Endothelial cell of umbilical vein (primary cell): ENCODE measurements at regions not wholly inside any gene's neighbourhood (a gene's known extent, or its start where the extent isn't known, plus 50 kb on each side); places are given as distances from the start of the nearest gene placed in this dataset.
A peak's percentile ranks its signal among the peaks of the same experiment; 100 is the strongest.

Source experiments
- BruUV-seq: library from RNA; stranded (reverse); fragments of 400-500 nt; replicated peaks from 2 replicates; lab custom pipeline; 2021; lab: Mats Ljungman, UMichigan
- CTCF ChIA-PET: fragments of 300-600, 350-600 bp; sonication (Branson Sonifier 250); formaldehyde crosslinking; loops from one replicate; lab custom pipeline; 2021; ENCODE audit warnings: antibody characterized with exemption, inconsistent platforms; lab: Charles Lee
- POLR2A ChIA-PET: fragments of 300-600, 350-600 bp; sonication (Branson Sonifier 250); formaldehyde crosslinking; loops from one replicate; lab custom pipeline; 2021; ENCODE audit warnings: antibody characterized with exemption, inconsistent platforms; lab: Charles Lee
- DNase-seq: peaks from one replicate; pipeline ENCODE4 v3.0.0-alpha.2; 2011; ENCODE audit warnings: low read depth, low spot score
- FAIRE-seq: peaks from 2 replicates; lab custom pipeline; 2011; peaks lifted over from hg19 to GRCh38; lab: Jason Lieb, UNC
- H2AFZ ChIP-seq: 2 replicates; pipeline ENCODE4 v1.6.0; 2012; ENCODE audit warnings: low read depth, low read length, control low read depth, inconsistent platforms
- H3K27ac ChIP-seq: 2 replicates; pipeline ENCODE4 v1.5.1; 2011; ENCODE audit warnings: low read depth, mild to moderate bottlenecking, control low read depth, low read length, moderate library complexity; ENCODE audit not compliant: insufficient read depth
- H3K27me3 ChIP-seq, 2 experiments: 2 replicates each; pipeline versions ENCODE4 v1.6.0 to v1.6.1; 2011; ENCODE audit warnings: low read length in 2 of 2, mixed read lengths in 1 of 2; ENCODE audit not compliant: control insufficient read depth in 2 of 2, insufficient read depth in 2 of 2
- H3K36me3 ChIP-seq, 2 experiments: 2 replicates in 1 of 2; 3 replicates in 1 of 2; pipeline ENCODE4 v1.5.1; 2011; ENCODE audit warnings: low read length in 2 of 2, mild to moderate bottlenecking in 1 of 2, moderate library complexity in 1 of 2; ENCODE audit not compliant: control insufficient read depth in 2 of 2, insufficient read depth in 2 of 2; ENCODE audit errors: extremely low read depth in 1 of 2
- H3K4me1 ChIP-seq: 3 replicates; pipeline ENCODE4 v1.5.1; 2011; ENCODE audit warnings: mild to moderate bottlenecking, low read length; ENCODE audit not compliant: control insufficient read depth, insufficient read depth; ENCODE audit errors: extremely low read depth
- H3K4me2 ChIP-seq: 2 replicates; pipeline ENCODE4 v1.6.1; 2011; ENCODE audit warnings: low read length, control low read depth, mixed read lengths; ENCODE audit not compliant: insufficient read depth
- H3K4me3 ChIP-seq, 3 experiments: fragments of 200-600 bp in 1 of 3; sonication (generic), shearing (Covaris generic) in 1 of 3; replicated peaks in 1 of 3; 2 replicates each; pipeline ENCODE4 v1.5.1; 2011 to 2016; ENCODE audit warnings: control low read depth in 3 of 3, low read length in 3 of 3, mild to moderate bottlenecking in 2 of 3, inconsistent platforms in 1 of 3, low read depth in 1 of 3, moderate library complexity in 1 of 3; ENCODE audit not compliant: insufficient read depth in 1 of 3
- H3K79me2 ChIP-seq: 2 replicates; pipeline ENCODE4 v1.6.0; 2012; ENCODE audit warnings: low read length, inconsistent platforms; ENCODE audit not compliant: control insufficient read depth, insufficient read depth
- H3K9ac ChIP-seq: replicated peaks from 2 replicates; pipeline ENCODE3; 2011; ENCODE audit warnings: low read length, control low read depth; ENCODE audit not compliant: insufficient read depth; ENCODE audit errors: extremely low read depth
- H3K9me1 ChIP-seq: replicated peaks from 3 replicates; pipeline ENCODE4 v1.6.0; 2011; ENCODE audit warnings: mild to moderate bottlenecking, low read length; ENCODE audit not compliant: control insufficient read depth, insufficient read depth; ENCODE audit errors: extremely low read depth
- H3K9me3 ChIP-seq: replicated peaks from 2 replicates; pipeline ENCODE4 v1.5.1; 2012; ENCODE audit warnings: low read length, inconsistent platforms; ENCODE audit not compliant: control insufficient read depth, insufficient read depth
- H4K20me1 ChIP-seq: replicated peaks from 2 replicates; pipeline ENCODE3; 2011; ENCODE audit warnings: mild to moderate bottlenecking, low read length; ENCODE audit not compliant: control insufficient read depth, insufficient read depth; ENCODE audit errors: extremely low read depth
- EZH2 ChIP-seq: IDR thresholded peaks from 2 replicates; pipeline ENCODE4 v1.6.1; 2012; ENCODE audit warnings: borderline replicate concordance, low read depth, mild to moderate bottlenecking, moderate library complexity, low read length, inconsistent platforms; ENCODE audit not compliant: severe bottlenecking
- FOS ChIP-seq: IDR thresholded peaks from 2 replicates; pipeline ENCODE4 v1.6.1; 2011; ENCODE audit warnings: mild to moderate bottlenecking, low read length, moderate library complexity, borderline replicate concordance; ENCODE audit not compliant: insufficient read depth
- GATA2 ChIP-seq: IDR thresholded peaks from 2 replicates; pipeline ENCODE4 v1.7.0; 2011; ENCODE audit warnings: low read depth, mild to moderate bottlenecking, moderate library complexity, mixed read lengths, low read length; ENCODE audit not compliant: insufficient read length, insufficient read depth
- JUN ChIP-seq: IDR thresholded peaks from 2 replicates; pipeline ENCODE4 v1.6.1; 2011; ENCODE audit warnings: borderline replicate concordance, low read depth; ENCODE audit not compliant: insufficient read length, insufficient read depth
- MYC ChIP-seq: IDR thresholded peaks from one replicate; pipeline ENCODE4 v1.6.1; 2011; ENCODE audit warnings: mild to moderate bottlenecking, low read depth, low read length
- POLR2A ChIP-seq: IDR thresholded peaks from 2 replicates; pipeline ENCODE4 v1.6.1; 2012; ENCODE audit warnings: low read depth, mild to moderate bottlenecking, control low read depth, low read length
- POLR2AphosphoS5 ChIP-seq: IDR thresholded peaks from 2 replicates; pipeline ENCODE4 v1.6.1; 2012; ENCODE audit warnings: low read depth, mild to moderate bottlenecking, control low read depth, low read length, moderate library complexity; ENCODE audit not compliant: insufficient read depth
- dilution Hi-C: fragments of 300-500 bp; cut with MboI; formaldehyde crosslinking; loops from one replicate; pipeline ENCODE4 v1.15.0; 2019; ENCODE audit warnings: low sequenced_read_pairs; ENCODE audit not compliant: extremely low pct_ligation_motif_present
- intact Hi-C: fragments of 100-400 bp; cut with micrococcal nuclease; formaldehyde crosslinking; loops from one replicate; pipeline ENCODE4 v1.10.0; 2022
- TF ChIP-seq, protein P1 (sequence below), 2 donors: IDR thresholded peaks; 1 replicate in 1 of 2; 2 replicates in 1 of 2; pipeline ENCODE4 v1.5.1; 2011; ENCODE audit warnings: low read length in 2 of 2, mild to moderate bottlenecking in 2 of 2, moderate library complexity in 2 of 2, control low read depth in 1 of 2, inconsistent platforms in 1 of 2, low read depth in 1 of 2; ENCODE audit not compliant: insufficient read depth in 1 of 2; ENCODE audit errors: extremely low read depth in 1 of 2
- TF ChIP-seq, protein P2 (sequence below): IDR thresholded peaks from 2 replicates; pipeline ENCODE4 v1.6.1; 2011; ENCODE audit not compliant: insufficient read depth, insufficient read length

DNA sequence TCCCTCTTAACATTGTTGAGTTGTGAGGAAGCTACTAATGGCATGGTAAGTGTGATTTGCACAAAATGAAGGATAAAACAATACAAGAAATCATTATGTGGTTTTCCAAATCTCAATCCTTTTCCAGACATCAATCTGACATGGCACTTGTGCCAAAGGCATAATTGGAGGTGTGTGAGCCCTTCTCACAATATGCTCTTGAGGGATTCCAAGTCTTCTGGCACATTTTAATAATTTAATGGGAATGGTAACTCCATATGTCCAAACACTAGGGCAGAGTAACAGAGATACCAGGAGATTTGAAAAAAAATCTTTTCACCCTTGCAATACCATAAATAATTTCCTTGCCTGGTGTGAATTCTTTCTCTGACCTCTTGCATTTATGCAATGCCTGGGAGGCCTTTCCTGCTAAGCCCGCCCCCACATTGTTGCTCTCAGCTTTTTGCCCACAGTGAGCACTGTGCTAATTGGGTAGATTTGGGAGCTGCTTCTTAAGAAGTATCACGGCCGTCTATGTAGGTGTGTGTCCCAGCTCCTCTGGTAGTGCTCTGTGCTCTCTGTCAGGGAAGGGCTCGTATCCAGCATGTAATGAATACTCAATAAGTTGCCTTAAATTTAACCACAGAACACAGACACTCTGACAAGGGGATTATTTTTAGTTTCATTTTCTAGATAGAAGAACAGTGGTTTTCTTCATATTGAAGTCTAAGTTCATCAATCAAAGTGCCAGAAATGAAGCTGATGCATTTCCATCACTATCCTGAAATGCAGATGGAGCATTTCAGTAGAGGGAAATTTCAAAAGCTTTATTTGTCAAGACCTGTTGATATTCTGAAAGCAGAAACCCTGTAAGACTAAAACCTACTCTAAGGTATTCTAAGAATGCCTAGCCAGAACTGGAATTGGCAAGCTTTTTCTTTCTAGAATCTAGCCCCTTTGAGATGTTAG is 54.4 kb upstream of the CEP85L start:
- H3K27ac ChIP-seq, result peak overlapping the region; percentile 15
- CTCF ChIA-PET, result interaction anchor here (0.9 to 1.4 kb wide), 3 partner anchors 9 to 55 kb away, joined by 3 to 4 read pairs (median 4); partner anchors contain the start of gene CEP85L
- no peak for TF ChIP-seq POLR2A
- no peak for TF ChIP-seq GATA2
- no peak for TF ChIP-seq POLR2AphosphoS5
- no peak for TF ChIP-seq EZH2
- no peak for TF ChIP-seq FOS
- TF ChIP-seq JUN, result no peak
- TF ChIP-seq, protein P1, sequence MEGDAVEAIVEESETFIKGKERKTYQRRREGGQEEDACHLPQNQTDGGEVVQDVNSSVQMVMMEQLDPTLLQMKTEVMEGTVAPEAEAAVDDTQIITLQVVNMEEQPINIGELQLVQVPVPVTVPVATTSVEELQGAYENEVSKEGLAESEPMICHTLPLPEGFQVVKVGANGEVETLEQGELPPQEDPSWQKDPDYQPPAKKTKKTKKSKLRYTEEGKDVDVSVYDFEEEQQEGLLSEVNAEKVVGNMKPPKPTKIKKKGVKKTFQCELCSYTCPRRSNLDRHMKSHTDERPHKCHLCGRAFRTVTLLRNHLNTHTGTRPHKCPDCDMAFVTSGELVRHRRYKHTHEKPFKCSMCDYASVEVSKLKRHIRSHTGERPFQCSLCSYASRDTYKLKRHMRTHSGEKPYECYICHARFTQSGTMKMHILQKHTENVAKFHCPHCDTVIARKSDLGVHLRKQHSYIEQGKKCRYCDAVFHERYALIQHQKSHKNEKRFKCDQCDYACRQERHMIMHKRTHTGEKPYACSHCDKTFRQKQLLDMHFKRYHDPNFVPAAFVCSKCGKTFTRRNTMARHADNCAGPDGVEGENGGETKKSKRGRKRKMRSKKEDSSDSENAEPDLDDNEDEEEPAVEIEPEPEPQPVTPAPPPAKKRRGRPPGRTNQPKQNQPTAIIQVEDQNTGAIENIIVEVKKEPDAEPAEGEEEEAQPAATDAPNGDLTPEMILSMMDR (IDR thresholded peaks at IDR 0.05; ENCODE audit: extremely low read depth in 1 of 2, insufficient read depth in 1 of 2, low read depth in 1 of 2, low read length in 2 of 2), result no peak
- TF ChIP-seq, protein P2, sequence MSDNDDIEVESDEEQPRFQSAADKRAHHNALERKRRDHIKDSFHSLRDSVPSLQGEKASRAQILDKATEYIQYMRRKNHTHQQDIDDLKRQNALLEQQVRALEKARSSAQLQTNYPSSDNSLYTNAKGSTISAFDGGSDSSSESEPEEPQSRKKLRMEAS, result no peak
- no peak for TF ChIP-seq MYC

More for the DNA sequence above, 54.4 kb upstream of the CEP85L start:
- Histone ChIP-seq H3K79me2 (no peaks in the 10 kb centered on the region), H3K36me3 (no peaks in the 10 kb centered on the region), H4K20me1 (no peaks in the 10 kb centered on the region), H3K27me3 (no peaks in the 10 kb centered on the region), H3K4me2 (peak overlapping the region; percentile 60), H3K9ac (no peak overlapping the region), H2AFZ (peak overlapping the region; percentile 69), H3K9me1 (no peaks in the 10 kb centered on the region), H3K9me3 (no peaks in the 10 kb centered on the region), H3K4me3 (peak overlapping the region in 2 of 3 experiments; percentile 5 to 25), H3K4me1 (peaks cover 27% of the 10 kb centered on the region)
- BruUV-seq, result no TSS peak
- POLR2A ChIA-PET, result no interaction called here
- DNase-seq (peak; percentile 74), FAIRE-seq (peak; percentile 62)
- intact Hi-C loops (loop anchor here (5.0 to 10.0 kb wide), 2 partner anchors 319 to 1211 kb away; no protein-coding TSS in a partner anchor), dilution Hi-C loops (no loop called here)
